ENCODE measurements at regions not wholly inside any gene's neighbourhood (a gene's known extent, or its start where the extent isn't known, plus 50 kb on each side); places are given as distances from the start of the nearest gene placed in this dataset.

DNA sequence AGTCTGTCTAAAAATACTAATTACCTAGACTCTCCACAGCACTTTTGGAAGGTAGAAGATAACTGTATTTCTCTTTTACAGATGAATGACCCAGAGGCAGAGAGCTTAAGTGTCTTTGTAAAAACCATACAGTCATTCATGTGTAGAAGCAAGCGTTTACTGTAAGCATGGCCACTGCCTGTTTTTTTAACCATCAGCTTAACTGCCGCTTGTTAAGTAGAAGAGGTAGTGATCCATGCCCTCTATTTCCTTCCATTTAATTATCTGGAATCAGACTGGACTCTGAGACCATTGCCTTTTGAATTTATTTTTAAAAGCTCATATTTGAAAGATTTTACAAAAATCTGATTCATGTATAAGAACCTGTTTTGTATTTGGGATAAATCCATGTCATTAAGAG is 111.2 kb upstream of the TECRL start:
- TF ChIP-seq CTCF (conservative IDR thresholded peaks at IDR 0.05; ENCODE audit: low read depth, low read length) (no peak), EZH2phosphoT487 (IDR thresholded peaks at IDR 0.05; ENCODE audit: borderline replicate concordance, low read length) (no peak), EZH2 (IDR thresholded peaks at IDR 0.05; ENCODE audit: low read length, unreplicated experiment) (no peak)
